H4 (cell line): ENCODE measurements at regions not wholly inside any gene's neighbourhood (a gene's known extent, or its start where the extent isn't known, plus 50 kb on each side); places are given as distances from the start of the nearest gene placed in this dataset.

Experiments
- DNase-seq: peaks from one replicate; pipeline ENCODE4 v3.0.0-alpha.2; 2015; ENCODE audit warnings: low spot score

DNA sequence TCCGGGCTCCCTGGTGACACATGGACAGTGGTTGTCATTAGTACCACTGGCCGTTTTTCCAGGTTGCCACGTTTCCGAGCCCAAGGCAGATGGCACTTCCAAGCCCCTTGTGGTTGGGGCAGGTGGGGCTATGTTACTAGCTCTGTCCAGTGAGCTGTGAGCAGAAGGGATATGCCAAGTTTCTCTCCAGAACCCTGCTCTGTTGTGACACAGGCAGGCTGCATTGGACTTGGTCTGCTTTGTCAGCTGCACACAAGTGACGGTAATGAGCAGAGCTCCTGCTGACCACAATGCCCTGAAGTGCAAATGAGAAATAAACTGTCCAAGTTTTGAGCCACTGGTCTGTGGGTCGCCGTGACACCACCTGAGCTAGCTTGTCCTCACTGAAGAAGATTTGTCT, 118.8 kb downstream of the GYPC start:
- no peak for DNase-seq

DNA sequence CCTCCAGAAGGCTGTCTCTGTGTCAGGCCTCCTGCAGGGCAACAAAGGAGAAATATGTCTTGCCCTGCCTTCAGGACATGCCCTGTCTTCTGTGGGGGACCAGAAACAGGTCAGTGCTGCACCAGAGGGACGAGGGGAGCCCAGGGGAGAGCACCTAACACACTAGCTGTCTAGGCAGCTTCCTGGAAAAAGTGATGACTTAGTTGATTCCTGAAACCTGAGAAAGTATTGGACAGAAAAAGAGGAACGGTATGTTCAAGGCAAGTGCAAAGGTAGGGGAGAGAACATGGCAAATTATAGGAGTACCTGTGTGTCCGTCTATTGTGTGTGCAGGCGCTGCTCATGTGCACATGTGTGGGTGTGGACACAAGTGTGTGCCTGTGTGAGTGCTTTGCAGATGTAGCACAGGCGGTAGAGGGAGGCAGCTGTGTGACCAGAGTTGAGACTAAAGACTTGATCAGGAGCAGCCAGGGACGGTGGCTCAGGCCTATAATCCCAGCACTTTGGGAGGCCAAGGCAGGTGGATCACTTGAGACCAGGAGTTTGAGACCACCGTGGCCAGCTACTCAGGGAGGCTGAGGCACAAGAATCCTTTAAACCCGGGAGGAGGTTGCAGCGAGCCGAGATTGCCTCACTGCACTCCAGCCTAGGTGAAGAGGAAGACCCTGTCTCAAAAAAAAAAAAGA, 119.5 kb downstream of the GYPC start:
- DNase-seq: no peak

DNA sequence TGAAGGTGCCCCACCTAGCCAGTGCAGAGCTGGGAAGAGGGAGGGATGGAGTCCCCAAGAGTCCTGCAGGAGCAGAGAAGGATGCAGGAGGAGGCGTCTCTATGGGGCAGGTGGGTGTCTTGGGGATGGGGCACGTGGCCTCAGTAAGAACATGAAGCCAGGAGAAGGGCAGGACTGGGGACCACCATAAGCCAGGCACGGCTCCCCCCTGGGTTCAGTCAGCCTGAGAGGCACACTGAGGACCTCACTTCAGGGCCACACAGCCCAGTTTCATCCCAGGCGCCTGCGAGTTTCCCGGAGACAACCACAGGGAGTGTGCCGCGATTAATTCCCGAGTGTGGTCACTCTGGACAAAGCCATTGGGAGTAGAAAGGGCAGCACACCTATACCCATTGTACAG, 120.3 kb downstream of the GYPC start:
- DNase-seq: no peak

DNA sequence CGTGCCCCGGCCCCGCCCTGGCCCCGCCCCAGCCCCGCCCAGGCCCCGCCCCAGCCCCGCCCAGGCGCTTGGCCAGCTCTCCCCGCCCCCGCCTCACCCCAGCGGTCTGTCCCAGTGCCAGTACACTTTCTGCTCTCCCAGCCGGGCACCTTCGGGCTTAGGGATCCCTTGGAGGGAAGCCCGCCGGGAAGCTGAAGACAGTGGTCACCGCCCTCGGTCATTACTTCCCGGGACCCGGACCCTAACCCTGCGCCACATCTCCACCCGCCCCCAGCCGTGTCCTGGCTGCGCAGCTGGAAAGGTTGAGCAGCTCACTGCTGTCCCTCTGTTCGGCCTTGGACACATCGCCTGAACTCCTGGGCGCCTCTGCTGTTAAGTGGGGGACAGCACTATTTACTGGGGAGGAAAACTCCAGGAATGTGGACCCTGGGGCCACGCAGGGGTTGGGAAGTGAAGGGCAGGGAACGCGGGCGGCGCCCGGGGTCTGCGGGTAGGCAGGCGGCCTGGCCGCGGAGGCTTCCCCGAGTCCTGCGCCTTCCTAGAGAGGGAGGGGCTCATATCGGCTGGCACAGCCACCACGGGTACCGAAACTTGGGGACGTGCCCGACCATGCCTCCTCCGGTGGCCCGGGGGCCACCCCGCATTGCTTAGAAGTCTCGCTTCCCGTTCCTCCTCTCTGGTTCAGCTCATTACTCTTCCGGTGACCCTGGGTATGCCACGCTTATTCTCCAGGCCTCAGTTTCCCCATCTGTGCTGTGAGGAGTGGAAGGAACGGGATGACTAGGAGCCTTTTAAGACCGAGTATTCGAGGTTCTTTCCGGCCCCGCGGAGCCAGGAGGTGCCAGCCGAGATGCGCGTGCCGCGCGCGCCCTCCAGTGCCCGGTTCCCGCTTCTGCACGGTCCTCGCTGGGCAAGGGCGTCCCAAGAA, 121.0 kb downstream of the GYPC start:
- peak; percentile 66 for DNase-seq

DNA sequence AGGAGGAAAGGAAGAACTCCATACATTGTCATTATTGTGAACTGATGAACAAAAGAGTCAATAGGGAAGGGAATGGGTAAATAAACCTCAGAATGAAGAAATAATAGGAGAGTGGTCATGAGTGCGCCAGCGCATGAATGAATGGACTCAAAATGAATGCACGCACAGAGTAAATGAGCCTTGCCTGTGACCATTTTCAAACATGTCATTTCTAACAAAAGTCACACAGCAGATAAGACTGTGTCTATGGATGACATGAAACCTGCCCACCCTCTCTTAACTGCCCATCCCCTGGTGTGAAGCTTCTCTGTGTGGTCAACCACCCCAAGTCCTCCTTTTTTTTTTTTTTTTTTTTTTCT, 121.1 kb upstream of the TEX51 start:
- DNase-seq: no peak

DNA sequence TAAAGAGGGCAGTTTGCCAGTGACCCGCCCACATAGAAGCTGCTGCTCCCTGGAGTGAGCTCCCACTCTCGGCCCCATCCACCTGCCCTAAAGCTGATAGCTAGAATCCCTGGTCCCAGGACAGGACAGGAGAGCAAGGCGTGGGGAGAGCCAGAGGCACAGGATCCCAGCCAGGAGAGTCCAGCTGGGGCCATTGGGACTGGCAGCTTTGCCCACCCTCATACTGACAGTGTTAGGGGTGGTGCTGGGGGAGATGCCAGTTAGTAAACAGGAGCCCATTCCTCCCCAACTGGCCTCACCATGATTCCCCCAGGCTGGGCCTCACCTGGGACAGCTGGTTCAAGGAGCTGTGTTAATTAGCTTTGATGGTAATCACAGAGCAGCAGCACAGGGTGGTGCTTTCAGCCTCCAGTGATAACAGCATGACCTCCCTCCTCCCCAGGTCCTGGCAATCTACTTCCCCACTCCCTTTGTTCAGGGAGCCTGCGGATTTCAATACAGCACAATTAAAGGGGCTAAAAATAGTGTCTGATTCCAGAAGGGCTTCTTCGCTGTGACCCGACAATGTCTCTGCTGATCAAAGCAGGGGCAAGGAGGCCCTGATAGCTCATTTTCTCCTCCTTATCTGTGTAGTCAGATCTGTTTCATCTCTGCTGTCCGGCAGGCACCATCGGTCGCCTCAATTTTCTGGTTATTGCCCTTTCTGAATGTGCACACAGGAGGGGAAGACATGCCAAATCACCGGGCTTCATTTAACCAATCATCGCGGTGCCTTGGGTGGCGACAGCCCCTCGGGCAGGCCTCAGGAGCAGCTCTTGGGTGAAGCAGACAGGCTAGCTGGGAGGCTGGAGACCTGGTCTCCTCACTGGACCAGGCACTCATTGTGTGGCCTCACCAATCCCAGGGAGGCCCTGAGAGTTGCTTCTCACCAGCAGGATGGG, 119.9 kb upstream of the TEX51 start:
- DNase-seq: no peak

DNA sequence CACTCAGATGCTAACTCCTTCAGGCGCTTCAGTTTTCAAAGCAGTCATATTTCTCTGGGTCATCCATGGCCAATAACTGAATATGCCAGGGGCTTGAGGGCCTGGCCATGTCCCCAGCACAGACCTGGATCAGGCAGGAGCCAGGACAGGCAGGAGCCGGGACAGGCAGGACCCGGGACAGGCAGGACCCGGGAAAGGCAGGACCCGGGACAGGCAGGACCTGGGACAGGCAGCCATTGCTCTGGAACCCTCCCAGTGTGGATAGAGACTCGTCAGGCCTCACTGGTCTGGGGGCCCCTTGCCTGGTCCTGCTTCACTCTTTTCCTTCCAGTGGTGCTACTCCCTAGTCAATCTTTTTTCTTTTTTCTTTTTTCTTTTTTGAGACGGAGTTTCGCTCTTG, 117.5 kb upstream of the TEX51 start:
- no peak for DNase-seq

DNA sequence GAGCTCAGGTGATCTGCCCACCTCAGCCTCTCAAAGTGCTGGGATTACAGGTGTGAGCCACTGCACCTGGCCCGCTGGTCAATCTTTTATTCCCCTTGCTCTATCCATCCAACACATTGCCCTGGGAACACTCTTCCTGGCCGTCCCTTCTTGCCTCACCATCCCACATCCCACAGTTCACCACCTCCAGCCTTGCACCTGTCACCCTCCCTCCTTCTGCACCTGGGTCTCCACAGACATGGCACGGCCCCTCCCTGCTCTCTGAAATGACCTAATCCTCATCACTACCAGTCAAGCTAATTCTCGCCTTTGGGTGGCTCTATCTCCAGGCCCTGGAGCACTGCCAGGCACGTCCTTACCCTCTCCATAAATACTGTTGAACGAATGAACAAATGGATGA, 116.9 kb upstream of the TEX51 start:
- no peak for DNase-seq

DNA sequence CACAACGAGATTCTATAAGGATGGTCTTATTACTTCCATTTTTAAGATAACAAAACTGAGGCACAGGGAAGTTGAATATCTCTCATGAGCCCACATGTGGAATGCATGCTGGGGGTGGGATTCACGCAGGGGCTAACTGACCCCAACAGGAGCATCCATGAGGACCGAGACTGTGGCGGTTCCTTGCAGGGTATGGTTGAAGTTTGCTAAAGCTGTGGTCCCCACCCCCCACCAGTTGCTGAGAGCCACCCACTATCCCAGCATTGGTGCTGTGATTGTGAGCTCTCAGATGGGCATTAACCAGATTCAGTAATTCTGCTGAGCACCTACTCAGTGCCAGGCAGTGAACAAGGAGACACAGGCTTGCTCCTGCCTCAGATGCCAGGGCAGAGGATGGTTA, 116.0 kb upstream of the TEX51 start:
- no peak for DNase-seq

DNA sequence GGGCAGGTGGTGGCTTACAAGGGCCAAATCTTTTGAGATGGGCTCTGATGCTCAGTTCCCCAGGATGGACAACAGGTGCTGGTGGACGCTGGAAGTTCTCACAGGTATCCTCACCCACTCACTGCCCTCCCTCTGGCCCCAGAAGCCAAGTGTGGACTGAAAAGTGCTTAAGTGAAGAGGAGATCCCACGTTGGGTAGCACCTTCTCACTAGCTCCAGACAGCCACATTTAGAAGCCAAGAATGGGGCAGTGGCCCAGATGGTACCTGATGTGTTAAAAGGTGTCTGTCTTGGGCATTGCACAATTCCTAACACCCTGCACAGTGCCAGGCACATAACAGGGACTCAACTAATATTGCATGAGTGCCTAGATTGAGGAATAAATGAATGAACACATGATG, 115.3 kb upstream of the TEX51 start:
- DNase-seq: no peak

DNA sequence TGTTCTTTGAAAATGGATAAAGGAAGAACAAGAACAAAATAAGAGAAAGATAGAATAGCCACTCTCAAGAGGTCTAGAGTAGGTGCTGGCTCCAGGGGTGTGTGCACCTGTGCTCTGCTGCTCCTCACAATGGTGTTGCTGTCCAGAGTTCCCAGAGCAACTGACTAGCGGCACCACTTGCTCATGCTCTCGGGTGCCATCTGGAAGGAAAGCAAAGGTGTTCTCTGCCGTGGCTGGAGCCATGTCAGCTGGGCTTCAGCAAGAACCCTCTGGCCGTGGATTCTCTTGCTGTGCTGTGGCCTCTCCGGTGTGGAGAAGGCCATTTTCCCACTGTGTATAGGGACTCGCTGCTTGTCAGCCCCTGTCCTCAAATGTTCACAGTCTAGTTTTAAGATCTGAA, 114.6 kb upstream of the TEX51 start:
- no peak for DNase-seq

DNA sequence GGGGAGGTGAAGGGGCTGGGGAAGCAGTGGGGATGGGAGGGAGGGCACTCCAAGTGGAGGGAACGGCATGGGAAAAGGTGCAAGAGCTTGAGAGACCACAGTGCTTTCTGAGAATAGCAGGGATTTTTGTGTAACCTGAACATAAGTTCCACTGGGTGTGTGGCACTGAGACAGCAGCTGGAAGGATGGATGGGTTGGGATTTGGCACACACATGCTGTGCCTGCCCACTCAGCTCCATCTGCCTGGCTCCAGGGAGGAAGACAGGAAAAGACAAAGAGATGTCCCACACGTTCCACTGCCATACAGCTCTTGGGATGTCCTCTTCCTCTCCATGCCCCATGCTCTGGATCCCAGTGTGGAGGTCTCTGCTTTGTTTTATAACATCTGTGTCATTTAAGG, 114.1 kb upstream of the TEX51 start:
- DNase-seq: no peak

DNA sequence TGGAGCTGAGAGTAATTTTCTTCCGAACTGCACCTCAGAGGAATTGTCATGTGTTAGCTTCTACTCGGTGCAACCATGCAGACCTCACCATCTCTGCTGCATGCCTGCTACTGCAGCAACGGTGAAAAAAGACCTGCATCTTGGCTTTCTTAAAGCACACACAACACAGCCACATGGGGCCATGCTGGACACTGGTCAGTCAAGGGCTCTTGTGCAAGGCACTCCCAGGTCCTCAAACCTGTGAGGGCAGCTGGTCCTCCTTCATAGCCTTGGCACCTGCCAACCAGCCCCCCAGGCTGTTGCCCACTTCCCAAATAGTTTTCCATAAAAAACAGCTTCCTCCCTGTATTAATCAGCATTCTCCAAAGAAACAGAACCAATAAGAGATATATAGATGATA, 113.5 kb upstream of the TEX51 start:
- DNase-seq: no peak

DNA sequence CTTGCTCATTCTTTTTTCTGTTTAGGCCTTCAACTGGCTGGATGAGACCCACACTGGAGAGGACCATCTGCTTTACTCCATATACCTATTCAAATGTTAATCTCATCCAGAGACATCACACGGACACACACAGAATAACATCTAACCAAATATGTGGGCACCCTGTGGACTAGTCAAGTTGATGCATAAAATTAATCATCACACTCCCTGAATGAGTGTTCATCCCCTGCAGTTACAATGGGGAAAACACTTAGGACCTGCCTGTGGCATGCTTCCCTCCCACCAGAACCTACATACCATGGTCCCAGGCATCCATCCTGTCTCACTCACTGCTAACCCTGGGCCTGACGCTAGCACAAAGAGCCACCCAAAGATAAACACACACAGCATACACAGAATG, 112.8 kb upstream of the TEX51 start:
- no peak for DNase-seq

DNA sequence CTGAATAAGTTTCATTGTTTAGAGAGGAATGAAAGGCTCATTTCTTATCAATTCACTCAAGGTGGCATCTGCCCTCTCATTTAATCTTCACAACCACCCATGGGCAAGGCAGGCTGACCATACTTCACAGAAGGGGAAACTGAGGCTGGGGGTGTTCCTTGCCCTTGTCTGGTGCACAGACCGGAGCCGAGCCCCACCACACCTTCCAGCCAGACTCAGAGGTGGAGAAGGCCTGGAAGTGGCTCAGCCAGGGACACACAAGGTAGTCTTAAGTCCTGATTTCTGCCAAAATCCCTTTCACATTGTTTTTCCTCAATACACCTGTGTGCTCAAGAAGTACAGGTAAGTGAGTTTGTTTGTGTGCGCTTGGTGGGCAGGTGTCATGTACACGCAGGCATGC, 111.9 kb upstream of the TEX51 start:
- no peak for DNase-seq

DNA sequence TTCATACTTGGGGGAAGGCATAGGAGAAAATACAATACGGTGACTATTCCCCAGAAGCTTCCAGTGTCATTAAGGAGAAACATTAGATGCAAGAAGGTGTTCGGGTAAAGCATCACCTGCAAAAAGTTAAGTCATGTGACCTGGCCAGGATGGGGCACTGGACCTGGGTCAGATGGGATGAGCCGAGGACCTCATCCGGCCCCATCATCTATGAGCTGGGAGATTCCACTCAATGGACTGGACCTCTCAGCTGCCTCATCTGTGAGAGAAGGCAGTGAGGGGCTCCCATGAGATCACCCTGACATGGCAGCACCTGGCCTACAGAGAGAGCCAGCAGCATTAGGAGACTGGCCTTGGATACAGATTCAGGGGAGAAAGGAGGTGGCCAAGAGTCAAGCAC, 111.4 kb upstream of the TEX51 start:
- DNase-seq: no peak

DNA sequence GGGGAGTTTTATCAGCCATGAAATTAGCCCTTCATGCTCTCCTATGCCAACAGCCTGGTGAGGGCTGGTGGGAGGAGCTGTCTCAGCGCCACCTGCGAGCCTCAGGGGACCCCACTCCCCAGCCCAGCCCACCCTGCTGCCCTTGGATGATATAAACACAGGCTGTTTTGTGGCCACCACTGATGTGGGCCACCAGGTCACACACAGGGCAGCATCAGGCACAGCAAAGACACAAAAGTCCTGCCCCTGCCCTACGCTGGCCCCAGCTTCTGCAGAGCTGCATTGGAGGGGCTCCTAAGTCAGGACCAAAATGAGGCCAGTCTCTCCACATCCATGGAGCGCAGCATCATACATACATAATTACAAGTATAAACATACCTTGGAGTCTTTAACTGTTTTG, 110.6 kb upstream of the TEX51 start:
- no peak for DNase-seq

DNA sequence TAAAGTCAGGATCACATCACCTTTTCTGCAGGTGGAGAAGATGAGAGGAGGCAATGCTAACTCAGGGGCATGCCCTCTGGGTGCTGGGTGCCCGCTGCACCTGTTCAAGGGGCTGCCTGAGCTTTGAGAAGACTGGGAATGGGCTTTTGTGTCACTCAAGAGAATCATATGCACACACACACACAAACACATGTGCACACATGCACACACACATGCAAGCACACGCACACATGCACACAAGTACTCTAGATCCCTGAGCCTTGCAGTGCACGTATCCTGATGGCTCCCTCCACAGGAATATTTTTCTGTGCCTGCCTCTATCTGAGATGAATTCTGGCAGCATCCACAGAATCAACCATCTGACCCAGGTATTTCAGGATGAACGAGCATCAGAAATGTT, 110.0 kb upstream of the TEX51 start:
- DNase-seq: no peak

DNA sequence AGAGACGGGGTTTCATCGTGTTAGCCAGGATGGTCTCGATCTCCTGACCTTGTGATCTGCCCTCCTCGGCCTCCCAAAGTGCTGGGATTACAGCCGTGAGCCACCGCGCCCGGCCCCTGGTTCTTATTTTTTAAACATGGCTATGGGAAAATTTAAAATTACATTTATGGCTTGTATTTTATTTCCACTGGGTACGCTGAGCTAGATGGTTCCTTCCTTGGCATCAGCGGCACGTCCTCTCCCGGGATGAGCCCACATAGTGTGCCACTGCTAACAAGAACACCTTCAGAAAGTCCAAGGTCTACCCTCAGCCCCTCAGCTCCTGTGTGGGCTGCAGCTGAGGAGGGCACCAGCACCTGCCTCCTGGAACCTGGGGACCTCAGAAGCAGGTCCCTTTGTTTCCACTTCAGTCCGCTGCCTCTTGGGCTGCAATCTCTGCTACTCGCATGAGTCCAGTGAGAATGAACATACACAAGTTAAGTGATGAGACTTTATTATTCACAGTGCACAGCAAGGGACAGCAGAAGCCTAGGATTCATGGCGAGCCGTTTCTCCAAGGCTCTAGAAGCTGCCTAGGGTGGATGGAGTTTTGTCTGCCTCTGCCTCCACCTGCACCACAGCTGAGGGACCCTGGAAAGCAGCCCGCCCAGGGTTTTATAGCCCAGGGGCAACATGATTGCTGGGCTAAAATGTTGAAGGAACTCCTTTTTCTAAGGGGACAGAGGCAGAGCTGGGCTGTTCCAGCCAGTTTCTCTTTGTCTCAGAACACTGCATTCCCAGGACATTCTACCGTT, 107.5 kb upstream of the TEX51 start:
- no peak for DNase-seq

DNA sequence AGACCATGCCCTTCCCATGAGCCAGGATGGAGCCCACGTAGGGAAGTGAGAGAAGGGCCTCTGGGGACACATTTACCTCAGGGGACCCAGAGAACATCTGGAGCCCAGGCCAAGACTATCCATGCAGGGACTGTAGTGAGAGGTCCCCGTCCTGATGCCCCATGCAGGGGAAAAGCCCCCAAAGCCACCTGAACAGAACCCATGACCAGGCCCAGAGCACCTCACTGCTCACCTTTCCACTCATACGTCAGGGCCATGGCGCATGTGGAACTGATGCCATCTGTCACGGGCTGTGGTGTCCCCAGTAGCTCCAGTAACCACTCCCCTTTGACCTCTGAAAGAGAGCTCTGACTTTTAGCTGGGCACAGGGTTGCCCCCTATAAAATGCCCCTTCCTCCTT, 106.5 kb upstream of the TEX51 start:
- DNase-seq: no peak

DNA sequence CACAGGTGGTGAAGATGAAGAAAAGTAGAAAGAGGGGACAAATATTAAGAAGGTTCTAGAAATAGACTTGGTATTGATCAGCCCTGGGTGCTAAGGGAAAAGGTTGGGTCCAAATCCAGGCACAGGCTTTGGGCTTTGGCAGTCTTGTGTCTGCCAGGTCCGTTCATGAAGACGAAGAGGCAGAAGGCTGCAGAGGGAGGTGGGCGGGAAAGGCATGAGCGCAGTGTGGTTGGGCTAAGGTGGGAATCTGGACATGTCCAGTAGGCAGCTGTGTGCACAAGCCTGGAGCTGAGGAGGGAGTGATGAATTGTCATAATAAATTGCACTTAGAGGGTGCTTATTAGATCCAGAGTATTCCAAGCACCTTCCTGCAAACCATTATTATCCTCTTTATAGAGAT, 105.7 kb upstream of the TEX51 start:
- DNase-seq: no peak
